ENCODE measurements at regions not wholly inside any gene's neighbourhood (a gene's known extent, or its start where the extent isn't known, plus 50 kb on each side); places are given as distances from the start of the nearest gene placed in this dataset.

GRCh38 chr5:17398866-17399835 lies 98.9 kb upstream of the TAF11L2 start:
- TF ChIP-seq EZH2phosphoT487 (IDR thresholded peaks at IDR 0.05; ENCODE audit: borderline replicate concordance, low read depth, low read length) = no peak
- TF ChIP-seq, protein P1, sequence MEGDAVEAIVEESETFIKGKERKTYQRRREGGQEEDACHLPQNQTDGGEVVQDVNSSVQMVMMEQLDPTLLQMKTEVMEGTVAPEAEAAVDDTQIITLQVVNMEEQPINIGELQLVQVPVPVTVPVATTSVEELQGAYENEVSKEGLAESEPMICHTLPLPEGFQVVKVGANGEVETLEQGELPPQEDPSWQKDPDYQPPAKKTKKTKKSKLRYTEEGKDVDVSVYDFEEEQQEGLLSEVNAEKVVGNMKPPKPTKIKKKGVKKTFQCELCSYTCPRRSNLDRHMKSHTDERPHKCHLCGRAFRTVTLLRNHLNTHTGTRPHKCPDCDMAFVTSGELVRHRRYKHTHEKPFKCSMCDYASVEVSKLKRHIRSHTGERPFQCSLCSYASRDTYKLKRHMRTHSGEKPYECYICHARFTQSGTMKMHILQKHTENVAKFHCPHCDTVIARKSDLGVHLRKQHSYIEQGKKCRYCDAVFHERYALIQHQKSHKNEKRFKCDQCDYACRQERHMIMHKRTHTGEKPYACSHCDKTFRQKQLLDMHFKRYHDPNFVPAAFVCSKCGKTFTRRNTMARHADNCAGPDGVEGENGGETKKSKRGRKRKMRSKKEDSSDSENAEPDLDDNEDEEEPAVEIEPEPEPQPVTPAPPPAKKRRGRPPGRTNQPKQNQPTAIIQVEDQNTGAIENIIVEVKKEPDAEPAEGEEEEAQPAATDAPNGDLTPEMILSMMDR (conservative IDR thresholded peaks at IDR 0.05; ENCODE audit: low read length) = no peak
